ENCODE measurements at regions not wholly inside any gene's neighbourhood (a gene's known extent, or its start where the extent isn't known, plus 50 kb on each side); places are given as distances from the start of the nearest gene placed in this dataset.

GRCh38 chr7:19206721-19207120 is 61.5 kb upstream of the FERD3L start:
- H3K27ac ChIP-seq (ENCODE audit: low read length), result no peak overlapping the region
- intact Hi-C loops (cut with micrococcal nuclease), result no loop called here
- ATAC-seq, result no peak
- TF ChIP-seq CTCF (IDR thresholded peaks at IDR 0.05), result no peak
- Mint-ChIP-seq H3K9me3 (no peaks in the 10 kb centered on the region), H3K4me1 (no peaks in the 10 kb centered on the region), H3K36me3 (no peaks in the 10 kb centered on the region), H3K4me3 (no peak overlapping the region), H3K27me3 (ENCODE audit: low read depth in 2 of 2) (peaks cover 3% of the 10 kb centered on the region in 2 donors), H3K27ac (no peak overlapping the region)
- whole genome bisulfite sequencing (ENCODE audit: insufficient coverage), result 82% methylated on average over 4 of the region's 4 CpGs
- no peak overlapping the region for H3K4me3 ChIP-seq (ENCODE audit: low read length)
- no peak for DNase-seq
- no peaks in the 10 kb centered on the region for H3K36me3 ChIP-seq (ENCODE audit: control insufficient read depth, insufficient read depth, low read length)
- no peaks in the 10 kb centered on the region for H3K9me3 ChIP-seq (ENCODE audit: control insufficient read depth, insufficient read depth, low read length)
- no peaks in the 10 kb centered on the region for H3K27me3 ChIP-seq (ENCODE audit: control insufficient read depth, insufficient read depth, low read length)
- H3K4me1 ChIP-seq (ENCODE audit: control insufficient read depth, insufficient read depth, low read length), result no peaks in the 10 kb centered on the region

- no peaks in the 10 kb centered on the region for H3K9me3 ChIP-seq (ENCODE audit: control insufficient read depth, insufficient read depth, low read length)
- ATAC-seq (no peak), DNase-seq (no peak)
- no peaks in the 10 kb centered on the region for H3K4me1 Mint-ChIP-seq
- H3K27me3 ChIP-seq (ENCODE audit: control insufficient read depth, insufficient read depth, low read length), result no peaks in the 10 kb centered on the region
- TF ChIP-seq CTCF (IDR thresholded peaks at IDR 0.05), result no peak
- no peaks in the 10 kb centered on the region for H3K36me3 ChIP-seq (ENCODE audit: control insufficient read depth, insufficient read depth, low read length)
- intact Hi-C loops (cut with micrococcal nuclease), result no loop called here
- H3K36me3 Mint-ChIP-seq, result no peaks in the 10 kb centered on the region
- 78% methylated on average over 3 of the region's 4 CpGs for WGBS (ENCODE audit: insufficient coverage)
- no peak overlapping the region for H3K4me3 Mint-ChIP-seq
- H3K4me1 ChIP-seq (ENCODE audit: control insufficient read depth, insufficient read depth, low read length), result no peaks in the 10 kb centered on the region
- H3K27ac Mint-ChIP-seq, result no peak overlapping the region
- H3K27me3 Mint-ChIP-seq (ENCODE audit: low read depth in 2 of 2), result peaks cover 0 to 3% of the 10 kb centered on the region in 2 donors
- no peak overlapping the region for H3K4me3 ChIP-seq (ENCODE audit: low read length)
- no peak overlapping the region for H3K27ac ChIP-seq (ENCODE audit: low read length)
- H3K9me3 Mint-ChIP-seq, result peaks cover 0 to 2% of the 10 kb centered on the region in 2 donors
Observed at GRCh38 chr7:19203686-19204085, 58.5 kb upstream of the FERD3L start.

- Mint-ChIP-seq H3K27ac (no peak overlapping the region), H3K27me3 (ENCODE audit: low read depth in 2 of 2) (peaks cover 0 to 3% of the 10 kb centered on the region in 2 donors), H3K4me3 (no peak overlapping the region), H3K4me1 (no peaks in the 10 kb centered on the region), H3K9me3 (peaks cover 0 to 2% of the 10 kb centered on the region in 2 donors), H3K36me3 (no peaks in the 10 kb centered on the region)
- DNase-seq (no peak), ATAC-seq (no peak)
- H3K4me3 ChIP-seq (ENCODE audit: low read length), result no peak overlapping the region
- no peak for TF ChIP-seq CTCF (IDR thresholded peaks at IDR 0.05)
- intact Hi-C loops (cut with micrococcal nuclease), result no loop called here
- H3K27ac ChIP-seq (ENCODE audit: low read length), result no peak overlapping the region
- no peaks in the 10 kb centered on the region for H3K36me3 ChIP-seq (ENCODE audit: control insufficient read depth, insufficient read depth, low read length)
- H3K9me3 ChIP-seq (ENCODE audit: control insufficient read depth, insufficient read depth, low read length), result no peaks in the 10 kb centered on the region
- no peaks in the 10 kb centered on the region for H3K4me1 ChIP-seq (ENCODE audit: control insufficient read depth, insufficient read depth, low read length)
- 81% methylated on average over 1 of the region's 2 CpGs for WGBS (ENCODE audit: insufficient coverage)
- H3K27me3 ChIP-seq (ENCODE audit: control insufficient read depth, insufficient read depth, low read length), result no peaks in the 10 kb centered on the region
Observed at GRCh38 chr7:19202599-19202998, 57.4 kb upstream of the FERD3L start.

All from natural killer cell (primary cell).